GM19397 (cell line): ENCODE measurements at regions not wholly inside any gene's neighbourhood (a gene's known extent, or its start where the extent isn't known, plus 50 kb on each side); places are given as distances from the start of the nearest gene placed in this dataset.

Experiments
- ATAC-seq: cut with Tn5 transposase; IDR thresholded peaks from one replicate; pipeline ENCODE4 v1.9.1; 2021; ENCODE audit warnings: mild to moderate bottlenecking, moderate library complexity; ENCODE audit not compliant: unreplicated experiment

DNA sequence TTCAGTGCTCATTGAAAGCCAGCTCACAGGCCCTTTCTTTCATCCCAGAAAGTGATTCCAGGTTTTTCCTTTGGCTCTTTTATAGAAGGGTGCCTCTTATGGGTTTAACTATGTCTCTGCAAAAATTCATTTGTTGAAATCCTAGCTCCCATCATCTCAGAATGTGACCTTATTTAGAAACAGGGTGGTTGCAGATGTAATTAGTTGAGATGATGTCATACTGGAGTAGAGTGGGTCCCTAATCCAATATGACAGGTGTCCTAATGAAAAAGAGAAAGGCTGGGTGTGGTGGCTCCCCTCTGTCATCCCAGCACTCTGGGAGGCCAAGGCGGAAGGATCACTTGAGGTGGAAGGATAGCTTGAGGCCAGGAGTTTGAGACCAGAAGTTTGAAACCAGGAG is 64.2 kb upstream of the FAM20A start:
- no peak for ATAC-seq

DNA sequence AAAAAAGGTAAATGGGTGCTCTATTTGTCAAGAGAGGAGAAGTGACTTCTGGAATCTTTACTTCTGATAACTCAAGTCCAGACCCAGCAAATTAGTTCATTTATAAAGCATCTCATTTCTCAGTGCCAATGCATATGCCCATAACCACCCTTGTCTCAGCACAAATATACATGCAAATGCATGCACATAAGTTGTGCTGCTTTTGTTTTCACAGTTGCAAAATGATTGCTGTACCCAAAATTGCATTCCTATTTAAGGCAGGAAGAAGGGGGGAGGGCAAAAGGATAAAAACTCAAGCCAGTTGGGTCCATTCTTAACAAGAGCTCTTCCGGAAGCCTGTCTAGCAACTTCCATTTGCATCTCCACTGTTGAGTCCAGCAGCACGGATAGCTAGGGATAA is 61.3 kb upstream of the FAM20A start:
- ATAC-seq = no peak

DNA sequence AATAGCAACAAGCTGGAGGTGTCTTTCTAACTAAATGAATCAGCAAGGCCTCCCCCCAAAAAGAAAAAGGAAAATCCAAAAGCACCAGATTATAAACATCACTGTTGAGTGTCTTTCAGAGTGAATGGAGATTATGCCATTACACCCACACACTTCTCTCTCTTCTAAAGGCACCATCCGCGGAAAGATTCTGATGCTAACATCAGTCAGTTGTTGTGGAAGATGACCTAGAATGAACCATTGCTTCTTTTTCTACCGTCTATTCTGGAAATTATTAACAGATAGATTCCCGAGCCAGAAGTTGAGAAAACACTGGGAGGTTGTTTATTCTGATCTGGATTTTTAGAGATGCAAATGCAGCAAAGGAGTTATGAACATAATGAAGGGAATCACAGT is 60.9 kb upstream of the FAM20A start:
- ATAC-seq = no peak

DNA sequence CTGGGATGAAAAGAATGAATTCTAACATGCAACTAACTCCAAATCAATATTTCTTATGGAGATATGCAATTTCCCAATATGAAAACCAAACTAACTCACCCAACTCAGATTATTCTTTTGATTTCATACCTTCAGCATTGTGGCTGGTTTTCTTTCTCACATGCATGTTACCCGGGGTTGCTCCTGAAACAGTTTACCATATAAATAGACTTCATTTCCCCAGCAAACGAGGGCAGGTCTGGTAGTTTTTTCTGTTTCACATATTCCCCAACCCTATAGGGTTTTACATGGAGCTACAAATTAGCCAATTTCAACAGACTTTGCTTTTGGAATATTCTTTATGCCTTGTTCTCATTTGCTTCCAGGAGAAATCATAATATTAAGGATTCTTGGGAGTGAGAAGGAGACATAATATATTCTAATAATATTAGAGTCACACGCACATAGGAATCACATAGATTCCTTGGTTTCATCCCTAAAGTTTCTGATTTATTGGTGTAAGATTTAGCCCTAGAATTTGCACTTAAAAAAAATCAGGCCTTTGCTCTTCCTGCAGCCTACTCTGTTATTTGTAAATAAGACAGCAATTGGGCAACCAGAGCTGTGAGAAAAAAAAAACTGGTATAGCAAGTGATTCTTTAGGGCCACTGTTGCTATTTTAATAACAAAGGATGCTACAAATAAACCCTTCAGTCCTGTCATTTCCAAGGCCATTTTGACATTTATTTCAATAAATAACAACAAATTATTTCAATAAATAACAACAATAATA is 60.3 kb upstream of the FAM20A start:
- no peak for ATAC-seq

DNA sequence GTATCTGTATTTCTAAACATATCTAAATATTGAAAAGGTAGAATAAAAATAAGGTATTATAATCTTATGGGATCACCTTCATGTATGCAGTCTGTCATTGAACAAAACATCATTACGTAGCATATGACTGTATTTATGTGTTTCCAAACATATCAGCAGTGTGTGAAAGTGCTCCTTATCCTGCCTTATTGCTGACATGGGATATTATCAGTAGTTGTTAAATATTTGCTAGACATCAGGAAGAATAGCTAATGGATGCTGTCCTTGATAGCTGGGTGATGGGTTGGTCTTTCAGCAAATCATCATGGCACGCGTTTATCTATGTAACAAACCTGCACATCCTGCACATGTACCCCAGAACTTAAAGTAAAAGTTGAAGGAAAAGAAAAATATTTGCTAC is 59.1 kb upstream of the FAM20A start:
- ATAC-seq = no peak

DNA sequence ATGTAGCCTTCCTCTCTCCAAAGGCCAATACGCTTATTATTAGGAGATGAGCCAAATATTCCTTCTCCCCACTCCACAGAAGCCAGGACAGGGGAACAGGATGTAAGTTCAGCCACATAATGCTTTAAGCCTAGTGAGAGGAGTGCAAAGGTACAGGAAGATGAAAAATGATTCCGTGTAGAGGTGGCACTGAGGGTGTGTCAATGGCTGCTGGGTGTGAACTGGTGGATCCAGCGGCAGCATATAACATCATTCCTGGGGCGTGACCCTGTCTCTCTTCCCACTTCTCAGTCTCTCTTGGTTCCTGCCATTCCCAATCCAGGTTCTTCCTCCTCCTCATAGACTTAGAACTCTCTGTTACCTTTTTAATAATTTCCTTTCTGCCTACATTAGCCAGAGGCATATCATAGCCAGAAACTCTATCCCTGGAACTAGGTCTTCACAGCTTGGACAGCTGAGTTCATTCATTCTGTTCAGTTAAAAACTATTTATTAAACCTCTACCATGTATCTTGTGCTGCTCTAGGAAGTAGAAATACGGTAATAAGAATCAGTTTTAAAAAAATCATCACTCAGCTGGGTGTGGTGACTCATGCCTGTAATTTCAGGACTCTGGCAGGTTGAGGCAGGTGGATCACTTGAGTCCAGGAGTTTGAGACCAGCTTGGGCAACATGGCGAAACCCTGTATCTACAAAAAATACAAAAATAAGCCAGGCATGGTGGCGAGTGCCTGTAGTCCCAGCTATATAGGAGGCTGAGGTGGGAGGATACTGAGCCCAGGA is 58.0 kb upstream of the FAM20A start:
- ATAC-seq = no peak

DNA sequence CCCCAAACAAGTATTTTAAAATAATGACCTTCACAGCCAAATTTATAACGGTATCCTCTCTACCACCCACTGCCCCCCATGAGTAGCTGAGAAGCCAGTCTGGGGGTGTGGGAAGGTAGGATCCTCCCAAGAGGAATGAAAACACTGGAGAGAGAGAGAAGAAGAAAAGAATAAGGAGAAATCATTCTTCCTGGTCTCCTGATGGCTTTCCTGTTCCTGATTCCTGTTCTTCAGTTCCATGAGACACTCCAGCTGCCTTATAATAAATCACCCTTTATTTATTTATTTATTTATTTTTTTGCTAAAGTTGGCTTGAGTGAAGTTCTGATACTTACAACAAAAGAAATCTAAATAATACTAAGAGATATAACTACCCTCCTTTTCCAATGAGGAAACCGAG is 56.4 kb upstream of the FAM20A start:
- ATAC-seq = no peak

DNA sequence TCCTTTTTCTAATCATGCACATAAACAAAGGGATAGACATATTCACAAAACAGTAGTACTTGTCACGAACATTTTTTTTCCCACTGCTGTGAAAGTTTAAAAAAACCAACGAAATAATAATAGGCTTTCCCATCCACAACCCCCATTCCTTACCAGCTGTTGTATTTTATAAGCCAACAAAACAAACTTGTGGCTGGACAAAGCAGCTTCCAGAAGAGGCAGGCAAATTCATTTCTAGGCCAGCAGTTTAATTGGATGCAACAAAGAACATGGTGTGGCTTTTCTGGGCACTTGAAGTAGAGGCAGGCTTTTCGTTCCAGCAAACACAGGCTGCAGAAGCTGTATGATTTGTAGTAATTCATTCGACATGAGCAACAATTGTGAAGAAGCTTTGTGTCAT is 56.0 kb upstream of the FAM20A start:
- no peak for ATAC-seq

DNA sequence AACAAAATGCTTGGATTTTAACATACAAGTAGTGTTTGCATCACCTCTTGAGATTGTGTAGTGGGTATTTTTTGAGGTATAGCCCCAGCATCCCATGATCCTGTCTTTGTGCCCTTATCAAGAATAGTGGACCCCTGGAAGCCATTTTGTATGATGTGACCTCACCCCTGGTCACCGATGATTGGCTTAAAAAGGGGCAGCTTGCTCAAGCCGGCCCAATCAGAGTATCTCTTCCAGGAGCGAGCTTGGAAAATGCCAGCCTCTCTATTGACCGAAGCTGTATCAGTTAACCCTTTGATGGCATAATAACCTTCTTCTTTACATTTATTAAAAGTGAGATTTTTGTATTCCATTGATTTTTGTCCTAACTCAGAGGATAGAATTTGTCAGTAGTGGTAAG is 55.5 kb upstream of the FAM20A start:
- ATAC-seq = no peak
